ENCODE measurements at regions not wholly inside any gene's neighbourhood (a gene's known extent, or its start where the extent isn't known, plus 50 kb on each side); places are given as distances from the start of the nearest gene placed in this dataset.

- no peak overlapping the region for H3K4me3 ChIP-seq (ENCODE audit: low read depth, low read length)
- no peak for TF ChIP-seq CTCF (IDR thresholded peaks at IDR 0.05; ENCODE audit: insufficient read depth, low read length)
- DNase-seq (ENCODE audit: low read depth): no peak
Measured at GRCh38 chr9:32234451-32234850, 150.0 kb upstream of the ACO1 start.

- DNase-seq (ENCODE audit: low read depth): no peak
- no peak for TF ChIP-seq CTCF (IDR thresholded peaks at IDR 0.05; ENCODE audit: insufficient read depth, low read length)
- no peak overlapping the region for H3K4me3 ChIP-seq (ENCODE audit: low read depth, low read length)
Measured at GRCh38 chr9:32247168-32247567, 137.3 kb upstream of the ACO1 start.

DNA sequence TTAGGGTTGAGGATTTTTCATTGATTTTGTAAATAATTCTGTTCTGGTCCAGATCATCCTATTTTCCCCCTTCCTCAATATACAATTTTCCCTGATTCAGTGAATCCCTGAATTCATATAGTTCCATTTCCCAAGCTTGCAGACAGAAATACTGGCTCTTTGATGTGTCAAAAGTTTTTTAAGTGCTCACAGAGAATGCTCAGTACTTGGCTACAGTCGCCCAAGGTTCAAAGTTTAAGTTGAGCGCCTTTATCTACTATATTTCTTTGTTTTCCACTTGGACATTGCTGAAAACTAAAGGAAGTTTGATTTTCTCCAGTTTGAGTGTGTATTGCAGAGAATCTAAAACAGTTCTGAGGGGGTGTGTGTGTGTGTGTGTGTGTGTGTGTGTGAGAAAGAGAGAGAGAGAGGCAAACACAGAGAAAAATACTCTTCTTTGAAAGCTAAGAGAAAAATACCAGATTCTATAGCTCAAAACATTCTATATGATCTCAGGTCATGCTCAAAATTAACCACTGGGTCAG, 136.2 kb upstream of the ACO1 start:
- H3K4me3 ChIP-seq (ENCODE audit: low read depth, low read length): no peak overlapping the region
- TF ChIP-seq CTCF (IDR thresholded peaks at IDR 0.05; ENCODE audit: insufficient read depth, low read length): no peak
- no peak for DNase-seq (ENCODE audit: low read depth)

DNA sequence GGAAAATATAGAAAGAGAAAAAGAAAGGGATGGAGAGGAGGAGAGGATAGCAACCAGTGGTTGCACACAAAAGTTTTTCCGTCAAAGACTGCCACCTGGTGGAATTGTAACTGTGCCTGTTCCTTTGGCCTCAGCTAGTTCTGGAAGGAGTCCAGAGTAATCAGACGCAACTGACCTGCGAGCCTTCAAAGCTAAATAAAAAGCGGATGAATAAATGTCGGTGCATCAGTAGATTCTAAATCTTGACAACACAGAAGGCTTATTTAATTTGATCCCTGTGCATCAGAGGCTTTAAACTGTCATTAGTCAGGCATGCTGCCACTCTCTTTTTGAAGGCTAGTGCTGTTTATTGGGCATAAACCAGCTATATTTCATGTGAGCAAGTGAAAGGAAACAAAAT, 132.9 kb upstream of the ACO1 start:
- no peak overlapping the region for H3K4me3 ChIP-seq (ENCODE audit: low read depth, low read length)
- TF ChIP-seq CTCF (IDR thresholded peaks at IDR 0.05; ENCODE audit: insufficient read depth, low read length): peak; percentile 53
- DNase-seq (ENCODE audit: low read depth): peak; percentile 49

DNA sequence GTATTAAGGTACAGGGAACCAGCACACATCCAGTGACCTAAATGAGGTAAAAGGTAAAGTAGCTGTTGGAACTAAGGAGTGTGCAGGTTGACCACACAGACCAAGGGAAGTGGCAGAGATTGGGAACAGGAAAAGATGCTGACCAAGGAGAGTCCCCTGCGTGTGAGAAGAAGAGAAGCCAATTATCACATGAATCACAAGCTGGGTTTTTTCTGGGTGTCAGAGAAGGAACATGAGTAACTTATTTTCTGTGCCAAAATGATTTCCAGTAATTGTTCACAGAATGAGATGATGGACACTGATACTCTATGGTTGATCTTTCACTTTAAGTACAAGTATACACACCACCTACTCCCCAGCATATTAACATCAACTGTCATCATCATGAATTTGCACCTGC, 130.7 kb upstream of the ACO1 start:
- no peak for TF ChIP-seq CTCF (IDR thresholded peaks at IDR 0.05; ENCODE audit: insufficient read depth, low read length)
- H3K4me3 ChIP-seq (ENCODE audit: low read depth, low read length): no peak overlapping the region
- no peak for DNase-seq (ENCODE audit: low read depth)

GRCh38 chr9:32255026-32255425, 129.4 kb upstream of the ACO1 start:
- TF ChIP-seq CTCF (IDR thresholded peaks at IDR 0.05; ENCODE audit: insufficient read depth, low read length): no peak
- no peak overlapping the region for H3K4me3 ChIP-seq (ENCODE audit: low read depth, low read length)
- no peak for DNase-seq (ENCODE audit: low read depth)

DNA sequence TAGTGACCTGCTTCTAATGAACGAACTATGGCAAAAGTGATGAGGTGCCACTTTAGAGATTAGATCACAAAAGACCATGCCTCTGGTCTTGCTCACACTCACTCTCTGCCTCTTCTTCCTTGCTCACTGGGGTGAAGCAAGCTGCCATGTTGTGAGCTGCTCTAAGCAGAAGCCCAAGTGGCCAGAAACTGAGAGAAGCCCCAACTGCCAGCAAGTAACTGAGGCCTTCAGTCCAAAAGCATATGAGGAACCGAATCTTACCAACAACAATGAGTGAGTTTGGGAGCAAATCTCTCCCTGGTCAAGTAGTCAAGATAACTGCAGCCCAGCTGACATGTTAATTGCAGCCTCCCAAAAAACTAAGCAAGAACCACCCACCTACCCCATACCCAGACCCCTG, 126.0 kb upstream of the ACO1 start:
- H3K4me3 ChIP-seq (ENCODE audit: low read depth, low read length): no peak overlapping the region
- DNase-seq (ENCODE audit: low read depth): no peak
- no peak for TF ChIP-seq CTCF (IDR thresholded peaks at IDR 0.05; ENCODE audit: insufficient read depth, low read length)
